SK-N-MC (cell line): ENCODE measurements at regions not wholly inside any gene's neighbourhood (a gene's known extent, or its start where the extent isn't known, plus 50 kb on each side); places are given as distances from the start of the nearest gene placed in this dataset.

ENCODE experiments used
- EZH2 ChIP-seq: fragments of 200-600 bp; sonication (generic); IDR thresholded peaks from one replicate; pipeline ENCODE4 v1.6.1; 2017; ENCODE audit warnings: antibody characterized with exemption
- FOXP2 ChIP-seq: optimal IDR thresholded peaks from 2 replicates; pipeline ENCODE3; 2011; ENCODE audit warnings: mild to moderate bottlenecking, moderate library complexity; ENCODE audit not compliant: insufficient read depth; ENCODE audit errors: extremely low read length, control extremely low read depth
- POLR2AphosphoS5 ChIP-seq: IDR thresholded peaks from 2 replicates; pipeline ENCODE4 v1.6.1; 2012; ENCODE audit warnings: mild to moderate bottlenecking, low read depth, low read length, borderline replicate concordance

DNA sequence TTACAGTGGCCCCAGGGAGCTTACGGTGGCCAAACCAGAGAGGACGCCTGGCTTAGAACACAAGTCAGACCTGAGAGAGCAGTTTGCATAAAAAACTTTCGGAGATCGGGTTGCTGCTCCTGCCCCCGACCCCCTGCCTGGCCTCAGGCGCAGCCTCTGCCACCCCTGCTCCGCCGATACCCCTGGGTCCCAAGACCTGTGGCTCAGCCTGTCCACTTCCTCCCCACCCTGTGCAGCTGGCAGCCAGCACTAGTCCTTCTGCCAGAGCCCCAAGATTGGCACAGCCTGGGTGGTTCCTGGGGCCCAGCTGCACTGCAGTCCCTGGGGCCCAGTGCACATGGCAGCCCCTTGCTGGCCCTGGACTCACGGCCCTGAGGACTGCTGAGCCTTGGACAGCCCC is 56.2 kb upstream of the SOX1 start:
- no peak for TF ChIP-seq POLR2AphosphoS5
- no peak for TF ChIP-seq EZH2
- no peak for TF ChIP-seq FOXP2
